ENCODE measurements at regions not wholly inside any gene's neighbourhood (a gene's known extent, or its start where the extent isn't known, plus 50 kb on each side); places are given as distances from the start of the nearest gene placed in this dataset.

DNA sequence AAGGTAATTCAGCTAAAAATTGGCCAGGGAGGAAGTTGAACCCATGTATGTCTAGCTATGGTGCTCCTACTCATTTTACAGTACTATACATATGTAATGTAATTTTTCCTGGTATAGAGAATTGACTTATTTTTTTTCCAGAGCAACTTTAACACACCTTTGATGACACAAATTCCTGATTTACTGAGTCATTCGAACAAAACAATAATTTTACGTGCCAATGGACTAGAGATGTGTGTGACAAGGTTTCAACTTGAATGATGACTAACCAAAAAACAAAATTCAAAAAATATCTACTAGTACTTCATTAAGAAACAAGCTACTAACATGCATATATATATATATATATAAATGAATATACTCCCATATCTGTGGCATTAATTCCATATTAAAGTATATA is 180.5 kb downstream of the KITLG start:
- Mint-ChIP-seq H3K4me1 (ENCODE audit: low read depth) (peaks cover 4% of the 10 kb centered on the region), H3K27me3 (no peaks in the 10 kb centered on the region), H3K9me3 (peaks cover 2% of the 10 kb centered on the region), H3K4me3 (no peak overlapping the region), H3K36me3 (ENCODE audit: low read depth) (no peaks in the 10 kb centered on the region), H3K27ac (no peak overlapping the region)
- TF ChIP-seq, protein P1, sequence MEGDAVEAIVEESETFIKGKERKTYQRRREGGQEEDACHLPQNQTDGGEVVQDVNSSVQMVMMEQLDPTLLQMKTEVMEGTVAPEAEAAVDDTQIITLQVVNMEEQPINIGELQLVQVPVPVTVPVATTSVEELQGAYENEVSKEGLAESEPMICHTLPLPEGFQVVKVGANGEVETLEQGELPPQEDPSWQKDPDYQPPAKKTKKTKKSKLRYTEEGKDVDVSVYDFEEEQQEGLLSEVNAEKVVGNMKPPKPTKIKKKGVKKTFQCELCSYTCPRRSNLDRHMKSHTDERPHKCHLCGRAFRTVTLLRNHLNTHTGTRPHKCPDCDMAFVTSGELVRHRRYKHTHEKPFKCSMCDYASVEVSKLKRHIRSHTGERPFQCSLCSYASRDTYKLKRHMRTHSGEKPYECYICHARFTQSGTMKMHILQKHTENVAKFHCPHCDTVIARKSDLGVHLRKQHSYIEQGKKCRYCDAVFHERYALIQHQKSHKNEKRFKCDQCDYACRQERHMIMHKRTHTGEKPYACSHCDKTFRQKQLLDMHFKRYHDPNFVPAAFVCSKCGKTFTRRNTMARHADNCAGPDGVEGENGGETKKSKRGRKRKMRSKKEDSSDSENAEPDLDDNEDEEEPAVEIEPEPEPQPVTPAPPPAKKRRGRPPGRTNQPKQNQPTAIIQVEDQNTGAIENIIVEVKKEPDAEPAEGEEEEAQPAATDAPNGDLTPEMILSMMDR (IDR thresholded peaks at IDR 0.05), result no peak
- POLR2A ChIA-PET, result no interaction called here
- ATAC-seq (no peak), DNase-seq (no peak)
- CTCF ChIA-PET, result no interaction called here
- intact Hi-C loops (cut with micrococcal nuclease), result no loop called here

GRCh38 chr12:88400302-88400701 is 180.0 kb downstream of the KITLG start:
- ChIA-PET POLR2A (no interaction called here), CTCF (interaction anchor here (1.5 kb wide), 1 partner anchor 12 kb away, joined by 3 read pairs; no protein-coding TSS in a partner anchor)
- DNase-seq, result no peak
- Mint-ChIP-seq H3K27me3 (no peaks in the 10 kb centered on the region), H3K4me3 (no peak overlapping the region), H3K4me1 (ENCODE audit: low read depth) (peaks cover 4% of the 10 kb centered on the region), H3K9me3 (peaks cover 2% of the 10 kb centered on the region), H3K36me3 (ENCODE audit: low read depth) (no peaks in the 10 kb centered on the region), H3K27ac (no peak overlapping the region)
- ATAC-seq, result no peak
- TF ChIP-seq, protein P1 (IDR thresholded peaks at IDR 0.05), result no peak
- intact Hi-C loops (cut with micrococcal nuclease), result no loop called here

DNA sequence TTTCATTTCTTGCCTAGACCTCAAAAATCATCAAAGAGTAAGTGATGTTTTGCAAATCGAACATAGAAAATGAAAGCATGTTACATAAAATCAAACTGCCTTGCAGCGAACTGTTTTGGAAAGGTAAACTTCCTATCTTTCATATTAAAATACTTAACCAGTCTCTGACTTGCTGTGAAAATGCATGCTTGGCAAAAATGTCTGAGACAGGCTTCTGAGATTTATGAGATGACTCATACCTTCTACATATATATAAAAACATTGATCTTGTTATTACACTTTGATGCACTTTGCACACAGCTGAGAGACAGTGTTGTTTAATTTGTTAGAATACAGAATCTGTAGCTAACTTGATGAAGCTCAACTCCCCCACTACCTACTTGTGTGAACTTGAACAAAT is 179.1 kb downstream of the KITLG start:
- H3K9me3 Mint-ChIP-seq, result peaks cover 2% of the 10 kb centered on the region
- no peaks in the 10 kb centered on the region for H3K27me3 Mint-ChIP-seq
- ATAC-seq, result no peak
- H3K36me3 Mint-ChIP-seq (ENCODE audit: low read depth), result no peaks in the 10 kb centered on the region
- H3K4me3 Mint-ChIP-seq, result no peak overlapping the region
- ChIA-PET CTCF (interaction anchor here (1.2 to 1.5 kb wide), 2 partner anchors 12 to 18 kb away, joined by 3 read pairs; no protein-coding TSS in a partner anchor), POLR2A (no interaction called here)
- intact Hi-C loops (cut with micrococcal nuclease), result no loop called here
- no peak overlapping the region for H3K27ac Mint-ChIP-seq
- DNase-seq, result no peak
- TF ChIP-seq, protein P1 (IDR thresholded peaks at IDR 0.05), result no peak
- H3K4me1 Mint-ChIP-seq (ENCODE audit: low read depth), result peaks cover 4% of the 10 kb centered on the region

GRCh38 chr12:88406905-88407304 is 173.4 kb downstream of the KITLG start:
- no peak overlapping the region for H3K4me3 Mint-ChIP-seq
- intact Hi-C loops (cut with micrococcal nuclease), result no loop called here
- no peaks in the 10 kb centered on the region for H3K36me3 Mint-ChIP-seq (ENCODE audit: low read depth)
- H3K9me3 Mint-ChIP-seq, result no peaks in the 10 kb centered on the region
- DNase-seq (no peak), ATAC-seq (no peak)
- H3K27me3 Mint-ChIP-seq, result no peaks in the 10 kb centered on the region
- POLR2A ChIA-PET, result no interaction called here
- H3K4me1 Mint-ChIP-seq (ENCODE audit: low read depth), result no peaks in the 10 kb centered on the region
- no peak overlapping the region for H3K27ac Mint-ChIP-seq
- CTCF ChIA-PET, result no interaction called here
- TF ChIP-seq, protein P1 (IDR thresholded peaks at IDR 0.05), result no peak

DNA sequence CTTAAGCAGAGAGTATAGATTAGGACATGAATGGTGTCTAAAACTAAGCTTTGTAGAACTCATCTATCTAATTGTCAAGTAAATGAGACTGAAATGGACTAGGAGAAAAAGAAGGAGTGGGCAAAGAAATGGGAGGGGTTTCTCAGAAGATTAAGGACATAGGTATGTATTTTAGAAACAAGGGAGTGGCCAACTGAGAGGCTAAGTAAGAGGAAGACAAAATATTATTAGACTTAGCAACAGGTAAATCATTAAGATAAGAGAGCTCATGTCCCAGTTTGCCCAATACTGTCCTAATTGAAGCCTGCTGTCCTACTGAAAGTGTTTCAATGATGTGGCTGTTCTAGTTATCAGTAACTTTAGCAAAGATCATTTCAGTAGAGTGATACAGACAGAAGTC is 171.4 kb downstream of the KITLG start:
- intact Hi-C loops (cut with micrococcal nuclease), result no loop called here
- TF ChIP-seq, protein P1 (IDR thresholded peaks at IDR 0.05), result no peak
- H3K4me3 Mint-ChIP-seq, result no peak overlapping the region
- H3K27ac Mint-ChIP-seq, result no peak overlapping the region
- no peak for DNase-seq
- CTCF ChIA-PET, result no interaction called here
- H3K9me3 Mint-ChIP-seq, result no peaks in the 10 kb centered on the region
- H3K36me3 Mint-ChIP-seq (ENCODE audit: low read depth), result no peaks in the 10 kb centered on the region
- no peak for ATAC-seq
- POLR2A ChIA-PET, result no interaction called here
- no peaks in the 10 kb centered on the region for H3K4me1 Mint-ChIP-seq (ENCODE audit: low read depth)
- H3K27me3 Mint-ChIP-seq, result no peaks in the 10 kb centered on the region

Data from activated CD8-positive, alpha-beta T cell treated with anti-CD3 and anti-CD28 coated beads for 36 hours (primary cell).